NCI-H82 (cell line): ENCODE measurements at regions not wholly inside any gene's neighbourhood (a gene's known extent, or its start where the extent isn't known, plus 50 kb on each side); places are given as distances from the start of the nearest gene placed in this dataset.

Experiments
- DNase-seq: peaks from one replicate; lab custom pipeline; 2025; lab: John Stamatoyannopoulos, UW

DNA sequence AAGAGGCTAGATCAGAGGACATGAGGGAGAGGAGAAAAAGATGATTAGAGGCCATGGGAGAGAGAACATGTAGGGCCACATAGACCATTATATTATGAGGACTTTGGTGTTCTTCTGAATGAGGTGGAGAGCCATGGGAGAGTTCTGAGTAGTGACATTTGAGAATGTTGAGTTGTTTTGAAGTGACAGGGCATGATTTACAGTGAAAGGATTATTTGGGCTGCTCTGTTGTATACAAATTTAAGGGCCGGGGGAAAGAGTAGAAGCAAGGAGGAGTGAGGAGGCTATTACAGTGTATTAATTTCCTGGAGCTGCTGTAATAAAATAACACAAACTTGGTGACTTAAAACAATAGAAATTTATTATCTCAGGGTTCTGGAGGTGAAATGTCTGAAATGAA lies 102.5 kb upstream of the RGS4 start:
- DNase-seq: no peak

- no peak for DNase-seq
Measured at GRCh38 chr1:162964901-162965300, 103.9 kb upstream of the CCDC190 start.

DNA sequence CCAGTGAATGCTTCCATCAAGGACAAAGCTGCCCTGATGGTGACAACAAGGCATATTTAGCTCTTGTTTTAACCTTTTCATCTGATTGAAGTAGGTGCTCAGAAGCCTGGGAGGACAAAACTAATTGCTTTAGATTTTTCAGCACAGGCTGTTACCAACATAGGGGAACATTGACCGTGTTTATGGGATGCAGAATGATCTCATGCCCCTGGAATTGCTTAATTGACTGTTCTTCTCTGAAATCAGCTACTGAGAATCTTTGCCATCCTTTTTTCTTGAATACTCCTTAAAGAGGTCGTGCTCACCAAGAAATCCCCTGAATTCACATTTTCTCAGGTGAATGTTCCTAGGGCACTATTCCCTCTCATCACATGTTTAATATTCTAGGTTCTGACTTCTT lies 95.9 kb upstream of the CCDC190 start:
- DNase-seq: no peak

GRCh38 chr1:162954824-162955223 lies 93.8 kb upstream of the CCDC190 start:
- DNase-seq: no peak

GRCh38 chr1:162952956-162953355 lies 92.0 kb upstream of the CCDC190 start:
- no peak for DNase-seq

- peak; percentile 21 for DNase-seq
Measured at GRCh38 chr1:162951553-162952315, 90.8 kb upstream of the CCDC190 start.

DNA sequence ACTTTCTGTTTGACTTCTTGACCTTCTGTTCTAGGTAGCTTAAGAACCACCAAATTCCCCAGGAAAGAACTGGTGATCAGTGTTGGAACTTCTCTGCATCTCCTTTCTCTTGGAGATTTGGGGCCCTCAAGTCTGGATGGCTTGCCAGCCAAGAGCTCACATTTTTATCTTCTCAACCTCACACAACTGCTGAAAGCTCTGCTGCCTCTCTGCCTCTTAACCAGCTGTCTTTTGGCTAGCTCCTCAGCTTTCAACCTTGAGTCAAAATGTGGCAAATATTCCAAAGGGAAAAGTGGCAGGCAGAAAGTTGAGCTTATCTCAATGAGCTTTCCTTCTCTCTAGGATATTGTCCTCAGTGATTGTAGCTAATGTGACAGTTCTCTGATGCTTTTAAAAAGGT lies 89.2 kb upstream of the CCDC190 start:
- DNase-seq: no peak

- DNase-seq: peak; percentile 43
Measured at GRCh38 chr1:162946701-162947100, 85.7 kb upstream of the CCDC190 start.

DNA sequence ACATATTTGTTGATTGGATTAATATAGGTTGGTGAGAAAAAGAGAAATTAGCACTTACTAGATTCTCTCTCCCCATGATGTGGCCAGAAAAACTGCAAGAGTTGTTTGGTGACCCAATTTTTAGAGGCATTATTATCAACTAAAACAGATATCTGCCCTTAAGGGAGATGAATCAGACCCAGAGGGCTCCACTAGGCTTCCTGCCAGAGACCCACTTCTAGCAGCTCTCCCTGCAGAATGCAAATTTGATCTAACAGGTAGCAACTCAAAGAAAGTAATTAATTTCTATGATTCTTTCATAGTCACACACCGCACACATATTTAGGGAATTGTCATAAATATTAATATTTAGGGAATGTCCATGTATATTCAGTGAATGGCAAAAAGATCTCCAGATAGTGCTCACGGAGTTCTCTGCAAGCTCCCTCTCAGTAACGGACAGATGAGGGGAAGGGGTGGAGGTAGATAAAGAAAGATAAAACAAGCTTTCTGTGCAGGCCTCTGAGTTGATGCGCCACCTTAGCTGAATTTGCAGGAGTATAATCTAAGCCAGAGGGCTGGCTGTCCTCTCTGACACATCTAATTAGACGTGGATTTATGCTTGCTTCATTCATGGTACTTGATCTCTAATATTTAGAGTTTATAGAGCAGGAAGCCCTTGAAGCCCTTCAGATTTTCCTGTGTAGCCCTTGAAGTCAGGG lies 84.1 kb upstream of the CCDC190 start:
- peak; percentile 66 for DNase-seq

DNA sequence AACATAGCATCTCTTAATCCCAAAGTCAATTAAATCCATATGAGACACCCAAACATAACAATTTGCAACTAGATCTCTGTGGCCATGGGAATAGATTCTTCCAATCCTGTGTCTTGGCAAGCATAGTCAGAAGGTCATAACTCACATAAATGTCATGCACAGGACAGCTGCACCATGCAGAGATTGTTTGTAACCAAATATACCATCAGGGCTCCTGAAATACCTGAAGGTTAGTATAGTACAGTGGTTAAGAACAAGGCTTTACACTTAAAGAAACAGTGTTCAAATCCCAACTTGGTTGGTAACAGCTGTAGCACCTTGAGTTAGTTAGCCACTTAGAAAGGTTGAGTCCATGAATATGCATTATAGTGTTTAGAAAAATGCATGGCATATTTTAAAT lies 82.6 kb upstream of the CCDC190 start:
- peak; percentile 26 for DNase-seq

DNA sequence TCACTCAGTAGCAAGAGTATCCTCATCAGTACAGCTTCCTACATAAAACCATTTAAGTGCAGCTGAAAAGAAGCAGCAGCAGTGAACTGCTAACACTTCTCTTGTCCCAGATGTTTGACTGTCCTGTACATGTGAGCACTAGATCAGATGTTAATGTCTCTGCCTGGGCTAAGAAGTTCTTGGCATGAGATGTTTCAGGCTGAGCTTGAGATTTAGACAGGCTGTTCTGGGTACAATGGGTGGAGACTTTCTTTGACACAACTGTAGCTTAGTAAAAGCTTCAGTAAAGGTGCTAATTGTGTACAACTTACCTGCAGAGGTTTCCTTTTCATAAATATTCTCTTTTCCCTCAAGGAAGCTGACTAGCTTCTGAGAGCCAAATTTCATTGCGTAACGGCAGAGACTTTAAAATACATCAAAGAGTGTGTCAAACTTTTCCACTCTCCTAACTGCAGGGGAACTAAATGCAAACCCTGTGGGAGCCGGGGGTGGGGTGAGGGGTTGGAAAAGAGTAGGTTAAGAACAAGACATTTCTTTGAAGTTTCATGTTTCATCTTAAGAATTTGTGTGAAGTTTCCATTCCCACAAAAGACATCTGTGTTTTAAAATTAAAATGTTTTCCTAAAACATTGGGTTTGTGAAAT lies 82.1 kb upstream of the CCDC190 start:
- DNase-seq: peak; percentile 26

DNA sequence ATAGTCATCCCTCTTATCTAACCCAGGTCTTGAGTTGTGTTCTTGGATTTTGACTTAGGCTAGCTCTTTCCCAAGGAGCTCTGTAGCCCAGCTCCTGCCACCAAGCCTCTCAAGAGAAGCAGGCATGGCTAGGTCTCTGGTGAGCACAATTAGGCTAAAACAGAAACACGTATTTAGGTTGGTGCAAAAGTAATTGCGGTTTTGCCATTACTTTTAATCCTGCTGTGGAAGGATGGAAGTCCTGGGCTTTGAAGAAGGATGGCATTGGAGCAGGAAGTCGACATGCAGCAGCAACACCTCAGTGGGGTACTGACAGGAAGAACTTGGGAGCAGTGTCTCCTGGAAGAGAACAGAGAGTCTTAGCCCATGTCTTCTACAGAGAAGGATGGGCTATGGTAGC lies 80.0 kb upstream of the CCDC190 start:
- no peak for DNase-seq

DNA sequence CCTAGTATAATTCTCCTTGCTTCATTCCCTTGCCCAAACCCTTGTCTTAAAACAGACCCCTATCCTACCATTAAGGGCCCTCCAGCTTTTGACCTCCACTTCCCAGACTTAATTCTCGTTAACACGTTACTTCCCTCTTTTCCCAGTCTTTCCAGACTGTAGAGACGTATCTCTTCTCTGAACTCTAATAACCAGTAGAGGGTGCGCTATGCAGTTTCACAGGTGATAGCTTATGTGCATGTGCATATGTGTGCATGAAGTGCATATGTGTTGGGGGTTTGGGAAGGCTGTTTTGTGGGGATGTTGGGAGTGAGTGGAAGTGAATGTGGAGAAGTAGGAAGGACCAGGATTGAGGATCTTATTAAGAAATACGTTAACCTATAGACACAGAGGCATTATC lies 78.1 kb upstream of the CCDC190 start:
- DNase-seq: no peak

DNA sequence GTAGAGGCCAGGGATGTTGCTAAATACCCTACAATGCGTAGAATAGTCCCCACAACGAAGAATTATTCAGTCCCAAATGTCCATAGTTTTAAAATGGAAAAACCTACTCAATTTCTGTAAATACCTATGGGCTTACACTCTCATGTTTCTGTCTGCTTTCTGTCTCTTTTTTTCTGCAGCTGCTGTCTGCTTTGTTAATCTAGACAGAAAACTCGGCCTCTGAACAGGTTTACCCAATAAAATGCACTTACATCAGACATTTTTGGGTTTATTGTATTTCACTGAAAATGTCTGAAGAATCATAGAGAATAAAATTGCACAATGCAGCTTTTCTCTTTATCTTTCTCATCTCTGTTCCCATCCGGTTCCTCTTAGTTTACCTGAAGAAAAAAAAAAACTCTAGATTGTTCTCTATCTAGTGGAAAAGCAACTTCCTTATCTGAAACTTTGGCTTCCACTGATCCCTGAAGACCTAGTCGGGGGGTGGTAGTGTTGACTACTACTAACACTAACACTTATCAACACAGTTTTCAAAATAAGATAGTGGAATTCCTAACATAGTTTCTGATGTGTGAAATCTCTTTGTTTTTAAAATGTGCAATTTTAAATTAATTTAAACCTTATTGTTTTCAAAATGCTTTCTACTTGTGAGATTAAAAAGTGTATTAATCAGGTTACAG lies 76.9 kb upstream of the CCDC190 start:
- no peak for DNase-seq

- peak; percentile 64 for DNase-seq
Measured at GRCh38 chr1:162930976-162931560, 70.1 kb upstream of the CCDC190 start.

- DNase-seq: no peak
Measured at GRCh38 chr1:162930532-162930931, 69.6 kb upstream of the CCDC190 start.

DNA sequence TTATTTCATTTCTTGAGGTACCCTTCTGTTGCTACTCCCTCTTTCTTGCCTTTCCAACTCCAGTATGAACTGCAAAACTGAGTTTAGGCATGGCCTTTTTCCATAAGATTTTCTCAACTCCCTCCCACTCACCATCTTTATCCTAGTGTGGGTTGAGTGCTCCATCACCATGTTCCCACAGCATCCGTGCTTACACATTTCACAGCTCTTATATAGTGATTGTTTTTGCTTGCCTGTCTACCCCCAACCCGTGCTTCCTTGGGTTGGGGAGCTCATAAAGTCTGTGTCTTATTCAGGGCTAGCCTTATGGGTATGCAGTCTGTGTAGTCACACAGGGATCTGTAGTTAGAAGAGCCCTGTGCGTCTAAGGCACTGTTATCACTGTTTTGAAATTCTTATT lies 68.2 kb upstream of the CCDC190 start:
- DNase-seq: no peak

DNA sequence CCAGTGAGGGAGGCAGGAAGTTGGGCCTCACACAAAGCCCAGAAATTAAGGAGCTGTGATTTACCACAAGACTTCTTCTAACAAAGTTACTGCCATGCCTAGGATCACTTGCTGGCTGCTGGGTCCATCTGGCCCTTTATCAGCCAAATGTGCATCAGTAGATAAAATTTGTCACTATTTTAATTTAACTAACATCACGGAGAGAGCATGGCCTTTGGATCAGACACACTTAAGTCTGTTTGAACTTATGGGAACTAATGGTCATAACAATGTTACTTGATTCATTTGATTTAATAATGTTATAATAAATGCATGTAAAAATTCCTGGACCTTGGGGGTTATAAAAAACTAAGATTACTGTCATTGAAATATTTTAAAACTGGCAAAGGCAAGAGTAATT lies 67.2 kb upstream of the CCDC190 start:
- DNase-seq: no peak

- DNase-seq: no peak
Measured at GRCh38 chr1:162927421-162927820, 66.4 kb upstream of the CCDC190 start.

DNA sequence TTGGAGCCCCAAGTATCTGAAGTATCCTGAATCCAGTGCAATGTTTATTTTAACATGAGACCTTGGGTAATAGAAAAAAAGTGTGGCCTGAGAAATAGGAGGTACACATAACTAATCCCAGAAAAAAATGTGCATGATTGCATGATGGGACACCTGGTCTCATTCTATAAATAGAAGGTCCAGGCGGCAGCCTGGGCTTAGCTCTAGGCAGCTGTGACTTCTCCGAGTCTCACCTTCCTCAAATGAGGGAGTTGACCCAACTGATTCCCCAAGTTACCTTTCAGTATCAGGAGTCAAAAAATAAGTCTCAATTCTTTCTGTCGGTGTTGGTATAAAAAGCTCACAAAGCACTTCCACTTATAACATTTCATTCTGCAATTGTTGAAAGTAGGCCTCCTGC lies 65.9 kb upstream of the CCDC190 start:
- no peak for DNase-seq

DNA sequence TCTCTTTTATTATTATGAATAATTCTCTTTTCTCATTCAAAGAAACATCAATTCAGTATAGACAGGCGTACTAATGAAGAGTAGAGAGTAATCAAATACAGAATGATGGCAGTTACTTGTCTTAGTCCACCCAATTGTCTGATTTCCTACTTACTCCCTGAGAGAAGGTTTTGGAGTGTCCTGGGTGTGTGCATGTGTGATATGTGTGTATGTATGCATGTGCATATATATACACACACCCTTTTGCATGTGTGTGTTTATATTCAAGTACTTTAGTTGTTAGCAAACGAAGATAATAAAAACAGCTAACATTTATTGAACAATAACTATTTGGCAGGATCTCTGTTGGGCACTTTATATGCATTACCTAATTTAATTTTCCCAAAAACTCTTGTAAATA lies 63.2 kb upstream of the CCDC190 start:
- DNase-seq: no peak

DNA sequence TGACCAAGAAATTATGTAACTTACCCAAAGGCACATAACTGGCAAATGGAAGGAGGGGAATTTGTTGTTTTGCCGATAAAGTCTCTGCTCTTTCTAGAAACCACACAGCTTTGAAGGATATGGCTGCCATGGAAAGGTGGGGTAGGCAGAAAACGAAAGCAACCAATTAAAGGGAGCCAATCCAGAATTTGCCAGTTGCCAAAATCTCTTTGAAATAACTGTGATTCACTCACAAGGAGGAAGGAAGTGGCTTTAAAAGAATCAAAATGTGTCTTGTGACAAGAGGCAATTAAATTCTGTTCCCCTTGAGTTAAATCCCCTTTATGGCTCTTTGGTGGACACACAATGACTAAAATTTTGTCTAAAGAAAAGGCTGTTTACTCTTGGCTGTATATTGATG lies 61.2 kb upstream of the CCDC190 start:
- DNase-seq: no peak
